ENCODE measurements at regions not wholly inside any gene's neighbourhood (a gene's known extent, or its start where the extent isn't known, plus 50 kb on each side); places are given as distances from the start of the nearest gene placed in this dataset.

- TF ChIP-seq CTCF (conservative IDR thresholded peaks at IDR 0.05; ENCODE audit: low read depth, low read length) (no peak), USF2 (IDR thresholded peaks at IDR 0.05; ENCODE audit: low read depth, low read length) (no peak), POLR2A (IDR thresholded peaks at IDR 0.05; ENCODE audit: low read depth, low read length) (no peak)
These were observed 108.4 kb upstream of the ZCCHC13 start for GRCh38 chrX:74195605-74196004.

Measured in IMR-90 (cell line).